HEK293T (cell line): ENCODE measurements at regions not wholly inside any gene's neighbourhood (a gene's known extent, or its start where the extent isn't known, plus 50 kb on each side); places are given as distances from the start of the nearest gene placed in this dataset.

Experiments used
- CTBP1 ChIP-seq: fragments of 450-650 bp; IDR thresholded peaks from 2 replicates; pipeline ENCODE4 v1.6.1; 2016; ENCODE audit warnings: borderline replicate concordance
- SP1 ChIP-seq: fragments of 450-650 bp; IDR thresholded peaks from 2 replicates; pipeline ENCODE4 v1.6.1; 2017

DNA sequence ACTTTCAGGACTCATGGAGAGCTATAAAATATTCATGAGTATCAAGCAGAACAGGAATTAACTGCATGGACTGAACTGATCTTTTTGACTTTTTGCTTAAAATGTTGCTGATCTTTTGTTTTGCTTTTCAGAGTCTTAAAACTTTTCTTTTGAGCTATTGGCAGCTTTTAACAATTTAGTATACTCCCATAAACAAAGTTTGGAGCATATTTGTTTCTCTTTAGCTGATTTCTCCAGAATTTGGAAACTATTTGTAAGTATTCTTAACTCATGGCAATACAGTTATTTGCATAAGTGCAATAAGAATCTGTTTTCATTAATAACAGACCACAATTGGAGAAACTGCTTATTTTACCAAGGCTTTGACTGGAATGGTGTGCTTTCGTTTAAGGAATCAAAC lies 73.4 kb upstream of the C1GALT1 start:
- TF ChIP-seq CTBP1 (no peak), SP1 (no peak)
